ENCODE measurements at regions not wholly inside any gene's neighbourhood (a gene's known extent, or its start where the extent isn't known, plus 50 kb on each side); places are given as distances from the start of the nearest gene placed in this dataset.

DNA sequence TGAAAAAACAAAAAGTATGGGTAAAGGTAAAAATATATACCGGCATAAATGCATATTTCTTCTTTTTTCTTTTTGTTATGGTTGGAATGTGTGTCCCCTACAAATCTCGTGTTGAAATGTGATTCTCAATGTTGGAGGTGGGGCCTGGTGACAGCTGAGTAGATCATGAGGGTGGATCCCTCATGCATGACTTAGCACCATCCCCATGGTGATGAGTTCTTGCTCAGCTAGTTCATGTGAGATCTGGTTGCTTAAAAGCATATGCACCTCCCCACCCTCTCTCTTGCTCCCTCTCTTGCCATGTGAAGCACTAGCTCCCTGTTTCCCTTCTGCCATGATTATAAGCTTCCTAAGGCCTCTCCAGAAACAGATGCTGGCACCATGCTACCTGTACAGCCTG is 93.3 kb downstream of the HYCC1 start:
- no peak overlapping the region for H3K4me3 Mint-ChIP-seq
- H3K9me3 Mint-ChIP-seq: peaks cover 10% of the 10 kb centered on the region
- peaks cover 15% of the 10 kb centered on the region for H3K36me3 Mint-ChIP-seq (ENCODE audit: low read depth)
- no peak overlapping the region for H3K27ac Mint-ChIP-seq
- H3K4me1 Mint-ChIP-seq (ENCODE audit: low read depth): peaks cover 15% of the 10 kb centered on the region
- TF ChIP-seq CTCF (IDR thresholded peaks at IDR 0.05): no peak
- DNase-seq: no peak
- no peaks in the 10 kb centered on the region; the same call in none of the 2 replicates for H3K27me3 Mint-ChIP-seq (ENCODE audit: insufficient read depth)

DNA sequence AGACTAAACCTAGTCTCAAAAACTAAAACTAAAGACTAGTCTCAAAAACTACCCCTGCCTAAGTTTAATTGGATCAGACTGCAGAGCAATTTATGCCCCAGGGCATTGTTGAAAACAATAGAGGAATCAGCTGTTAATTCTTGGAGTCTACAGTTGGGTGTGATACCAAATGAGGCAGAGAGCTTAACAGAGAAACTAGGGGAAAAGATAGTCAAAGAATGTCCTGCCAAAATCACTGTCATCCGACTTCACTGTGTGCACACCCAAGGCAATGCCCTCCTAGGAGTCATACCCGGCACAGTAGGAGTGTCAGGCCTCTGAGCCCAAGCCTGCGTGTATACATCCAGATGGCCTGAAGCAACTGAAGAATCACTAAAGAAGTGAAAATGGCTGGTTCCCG is 90.5 kb upstream of the TOMM7 start:
- TF ChIP-seq CTCF (IDR thresholded peaks at IDR 0.05): no peak
- H3K9me3 Mint-ChIP-seq: no peaks in the 10 kb centered on the region
- no peak for DNase-seq
- no peak overlapping the region for H3K27ac Mint-ChIP-seq
- peaks cover 1% of the 10 kb centered on the region; the same call in 1 of the 2 replicates for H3K27me3 Mint-ChIP-seq (ENCODE audit: insufficient read depth)
- H3K36me3 Mint-ChIP-seq (ENCODE audit: low read depth): peaks cover 28% of the 10 kb centered on the region
- no peaks in the 10 kb centered on the region for H3K4me1 Mint-ChIP-seq (ENCODE audit: low read depth)
- no peak overlapping the region for H3K4me3 Mint-ChIP-seq

DNA sequence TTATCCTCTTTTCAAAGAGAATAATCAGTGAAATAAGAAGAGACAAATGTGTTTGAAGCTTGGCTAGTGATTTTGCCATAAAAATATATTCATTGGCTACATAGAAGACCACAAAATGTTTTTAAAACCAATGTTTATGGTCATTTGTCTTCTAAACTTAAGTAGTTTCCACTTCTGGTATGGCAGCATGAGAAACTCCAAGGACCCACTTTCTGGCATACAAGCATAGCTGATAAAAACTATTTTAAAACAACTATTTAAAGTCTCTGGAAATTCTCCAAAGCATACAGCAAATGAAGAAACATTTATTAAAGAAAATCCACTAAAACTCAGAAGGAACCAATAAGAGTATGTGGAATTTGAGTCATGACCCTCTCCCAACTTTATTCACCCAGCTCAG is 89.2 kb upstream of the TOMM7 start:
- no peak for DNase-seq
- H3K4me3 Mint-ChIP-seq: no peak overlapping the region
- no peak overlapping the region for H3K27ac Mint-ChIP-seq
- H3K27me3 Mint-ChIP-seq (ENCODE audit: insufficient read depth): peaks cover 1% of the 10 kb centered on the region; the same call in 1 of the 2 replicates
- no peaks in the 10 kb centered on the region for H3K4me1 Mint-ChIP-seq (ENCODE audit: low read depth)
- no peaks in the 10 kb centered on the region for H3K9me3 Mint-ChIP-seq
- peaks cover 28% of the 10 kb centered on the region for H3K36me3 Mint-ChIP-seq (ENCODE audit: low read depth)
- TF ChIP-seq CTCF (IDR thresholded peaks at IDR 0.05): no peak

GRCh38 chr7:22909917-22910316 is 87.3 kb upstream of the TOMM7 start:
- peaks cover 1% of the 10 kb centered on the region; the same call in 1 of the 2 replicates for H3K27me3 Mint-ChIP-seq (ENCODE audit: insufficient read depth)
- H3K36me3 Mint-ChIP-seq (ENCODE audit: low read depth): peaks cover 26% of the 10 kb centered on the region
- no peak for TF ChIP-seq CTCF (IDR thresholded peaks at IDR 0.05)
- DNase-seq: no peak
- H3K4me3 Mint-ChIP-seq: no peak overlapping the region
- H3K27ac Mint-ChIP-seq: no peak overlapping the region
- no peaks in the 10 kb centered on the region for H3K4me1 Mint-ChIP-seq (ENCODE audit: low read depth)
- no peaks in the 10 kb centered on the region for H3K9me3 Mint-ChIP-seq

GRCh38 chr7:22907805-22908204 is 85.2 kb upstream of the TOMM7 start:
- DNase-seq: no peak
- peaks cover 13% of the 10 kb centered on the region for H3K36me3 Mint-ChIP-seq (ENCODE audit: low read depth)
- H3K4me3 Mint-ChIP-seq: no peak overlapping the region
- no peak overlapping the region for H3K27ac Mint-ChIP-seq
- no peaks in the 10 kb centered on the region for H3K27me3 Mint-ChIP-seq (ENCODE audit: insufficient read depth)
- H3K4me1 Mint-ChIP-seq (ENCODE audit: low read depth): no peaks in the 10 kb centered on the region
- no peak for TF ChIP-seq CTCF (IDR thresholded peaks at IDR 0.05)
- H3K9me3 Mint-ChIP-seq: no peaks in the 10 kb centered on the region

DNA sequence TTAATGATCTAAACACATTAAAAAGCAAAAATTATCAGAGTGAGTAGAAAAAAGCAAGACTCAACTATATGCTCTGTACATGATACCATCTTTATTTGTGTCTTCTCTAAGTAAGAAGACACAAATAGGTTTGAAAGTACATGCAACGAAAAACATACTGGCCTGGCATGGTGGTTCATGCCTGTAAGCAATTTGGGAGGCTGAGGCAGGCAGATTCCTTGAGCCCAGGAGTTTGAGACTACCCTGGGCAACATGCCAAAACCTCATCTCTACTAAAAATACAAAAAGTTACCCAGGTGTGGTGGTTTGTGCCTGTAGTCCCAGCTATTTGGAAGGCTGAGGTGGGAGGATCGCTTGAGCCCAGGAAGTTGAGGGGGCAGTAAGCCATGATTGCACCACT is 78.1 kb upstream of the TOMM7 start:
- Mint-ChIP-seq H3K4me3 (no peak overlapping the region), H3K4me1 (ENCODE audit: low read depth) (peaks cover 15% of the 10 kb centered on the region), H3K27ac (no peak overlapping the region), H3K27me3 (ENCODE audit: insufficient read depth) (no peaks in the 10 kb centered on the region), H3K9me3 (no peaks in the 10 kb centered on the region), H3K36me3 (ENCODE audit: low read depth) (peaks cover 9% of the 10 kb centered on the region; the same call in 1 of the 2 replicates)
- TF ChIP-seq CTCF (IDR thresholded peaks at IDR 0.05): no peak
- DNase-seq: no peak
